T-helper 2 cell treated with Interferon-gamma antibody and Interleukin-4, amounts not matched to agents 5 μg/mL and 100 μg/mL, for 36 hours (primary cell): ENCODE measurements at regions not wholly inside any gene's neighbourhood (a gene's known extent, or its start where the extent isn't known, plus 50 kb on each side); places are given as distances from the start of the nearest gene placed in this dataset.

Experiments
- DNase-seq: peaks from one replicate; pipeline ENCODE4 v3.0.0; 2021; ENCODE audit warnings: low spot score
- H3K27ac Mint-ChIP-seq: one replicate; pipeline ENCODE4 v1.8.0; 2021; ENCODE audit warnings: mild to moderate bottlenecking, mixed read lengths
- H3K27me3 Mint-ChIP-seq: one replicate; pipeline ENCODE4 v1.8.0; 2021; ENCODE audit warnings: low read depth, mixed read lengths
- H3K36me3 Mint-ChIP-seq: one replicate; pipeline ENCODE4 v1.8.0; 2021; ENCODE audit warnings: low read depth, mixed read lengths
- H3K4me1 Mint-ChIP-seq: one replicate; pipeline ENCODE4 v1.8.0; 2021; ENCODE audit warnings: low read depth, mixed read lengths
- H3K4me3 Mint-ChIP-seq: one replicate; pipeline ENCODE4 v1.8.0; 2022; ENCODE audit warnings: mild to moderate bottlenecking, moderate library complexity, mixed read lengths
- H3K9me3 Mint-ChIP-seq: one replicate; pipeline ENCODE4 v1.8.0; 2021; ENCODE audit warnings: mixed read lengths

DNA sequence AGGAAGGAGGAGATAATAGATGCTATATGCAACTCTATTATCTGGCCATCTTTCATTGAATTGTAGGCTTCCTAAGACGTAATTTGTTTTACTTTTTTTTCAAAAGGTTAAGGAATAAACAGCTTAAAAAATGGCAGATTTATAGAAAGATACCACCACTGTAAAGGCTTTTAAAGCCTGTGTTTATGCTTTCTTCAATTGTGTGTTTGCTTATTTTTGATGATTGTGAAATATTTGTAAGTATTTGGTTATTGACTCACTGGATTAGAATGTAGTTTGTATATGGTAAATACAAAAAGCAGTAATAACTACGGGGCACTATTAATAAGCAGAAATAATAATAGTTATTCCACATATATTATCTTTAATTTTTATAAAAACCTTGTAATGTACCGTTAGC is 437.9 kb downstream of the KLF5 start:
- H3K4me3 Mint-ChIP-seq = no peak overlapping the region
- H3K4me1 Mint-ChIP-seq = peaks cover 1% of the 10 kb centered on the region
- no peaks in the 10 kb centered on the region for H3K27me3 Mint-ChIP-seq
- H3K36me3 Mint-ChIP-seq = no peaks in the 10 kb centered on the region
- no peak for DNase-seq
- no peaks in the 10 kb centered on the region for H3K9me3 Mint-ChIP-seq
- no peak overlapping the region for H3K27ac Mint-ChIP-seq

DNA sequence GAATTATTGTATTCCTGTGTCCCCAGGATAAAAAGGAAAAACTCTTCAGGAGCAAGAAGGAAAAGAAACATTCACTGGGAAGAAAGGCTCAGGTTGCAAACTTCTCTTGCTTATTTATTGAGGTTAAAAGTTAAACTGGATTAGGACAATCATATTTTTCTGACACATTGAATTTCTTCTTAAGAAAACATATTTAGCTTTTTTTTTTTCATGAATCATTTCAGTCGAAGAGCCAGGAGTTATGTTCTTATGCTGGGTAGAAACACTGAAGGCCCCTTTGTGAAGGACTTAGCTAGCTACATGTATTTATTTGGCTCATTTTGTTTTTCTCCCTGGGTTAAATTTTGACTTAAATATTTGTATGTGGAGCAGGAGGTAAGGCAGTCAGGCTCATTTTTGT is 434.0 kb downstream of the KLF5 start:
- H3K36me3 Mint-ChIP-seq = no peaks in the 10 kb centered on the region
- no peak overlapping the region for H3K4me3 Mint-ChIP-seq
- H3K27ac Mint-ChIP-seq = no peak overlapping the region
- peaks cover 6% of the 10 kb centered on the region for H3K9me3 Mint-ChIP-seq
- no peaks in the 10 kb centered on the region for H3K27me3 Mint-ChIP-seq
- no peak for DNase-seq
- H3K4me1 Mint-ChIP-seq = peaks cover 1% of the 10 kb centered on the region

DNA sequence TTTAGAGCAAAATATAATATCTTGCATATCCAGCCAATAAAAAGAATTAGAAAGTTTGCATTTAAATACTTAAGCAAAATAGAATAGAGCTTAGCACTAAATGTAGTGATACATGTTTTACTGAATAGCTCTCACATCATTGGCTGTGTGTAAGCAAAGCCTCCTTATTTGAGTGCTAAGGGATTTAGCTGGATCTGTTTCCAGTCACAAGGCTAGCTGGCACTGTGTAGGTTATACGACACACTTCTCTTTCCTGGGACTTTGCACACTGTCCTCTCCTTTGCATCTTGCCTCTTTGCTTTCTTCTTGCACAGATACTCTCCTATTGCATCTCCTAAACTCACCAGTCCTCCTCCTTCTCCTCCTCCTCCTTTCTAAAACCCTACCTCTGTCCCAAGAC is 423.8 kb downstream of the KLF5 start:
- H3K4me3 Mint-ChIP-seq = no peak overlapping the region
- no peaks in the 10 kb centered on the region for H3K9me3 Mint-ChIP-seq
- no peak overlapping the region for H3K27ac Mint-ChIP-seq
- H3K36me3 Mint-ChIP-seq = no peaks in the 10 kb centered on the region
- no peaks in the 10 kb centered on the region for H3K4me1 Mint-ChIP-seq
- DNase-seq = no peak
- H3K27me3 Mint-ChIP-seq = no peaks in the 10 kb centered on the region

GRCh38 chr13:73481886-73482445 is 423.2 kb downstream of the KLF5 start:
- H3K4me1 Mint-ChIP-seq = no peaks in the 10 kb centered on the region
- no peaks in the 10 kb centered on the region for H3K27me3 Mint-ChIP-seq
- no peak for DNase-seq
- no peak overlapping the region for H3K27ac Mint-ChIP-seq
- H3K36me3 Mint-ChIP-seq = no peaks in the 10 kb centered on the region
- no peak overlapping the region for H3K4me3 Mint-ChIP-seq
- H3K9me3 Mint-ChIP-seq = no peaks in the 10 kb centered on the region

DNA sequence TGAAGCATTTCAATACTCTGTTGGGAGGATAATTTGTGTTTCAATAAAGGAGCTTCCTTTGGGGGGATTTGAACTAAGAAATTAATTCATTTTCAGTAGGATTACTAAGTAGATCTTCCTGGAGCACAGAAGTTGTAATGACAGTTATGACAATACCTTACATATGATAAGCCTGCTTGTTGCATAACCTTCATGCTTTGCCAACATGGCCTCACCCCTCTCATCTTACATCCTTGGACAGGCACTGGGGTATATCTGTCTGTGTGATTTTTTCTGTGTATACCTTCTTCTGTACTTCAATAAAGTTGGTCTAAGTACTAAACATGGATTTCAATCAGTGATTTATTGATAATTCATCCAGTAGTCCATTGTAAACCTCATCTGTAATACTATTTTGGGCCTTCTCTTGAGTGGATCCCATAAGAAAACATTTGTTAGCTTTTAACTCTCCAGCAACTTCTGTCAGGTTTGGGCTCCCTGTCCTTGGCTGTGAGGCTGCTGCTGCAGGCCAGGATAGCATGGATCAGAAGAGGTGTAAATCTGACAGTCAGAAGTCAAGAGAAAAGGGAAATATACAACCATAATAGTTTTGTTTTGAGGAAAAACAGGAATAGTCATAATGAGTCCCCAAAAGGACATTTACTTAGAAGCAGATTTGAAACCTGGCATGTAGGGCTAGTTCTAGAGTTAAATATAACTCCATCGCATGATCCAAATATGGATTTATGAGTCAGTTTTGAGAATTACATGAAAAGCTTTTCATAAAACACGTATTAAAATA is 422.2 kb downstream of the KLF5 start:
- Mint-ChIP-seq H3K27ac (no peak overlapping the region), H3K27me3 (no peaks in the 10 kb centered on the region), H3K4me3 (no peak overlapping the region), H3K9me3 (no peaks in the 10 kb centered on the region), H3K36me3 (no peaks in the 10 kb centered on the region), H3K4me1 (no peaks in the 10 kb centered on the region)
- DNase-seq = no peak

DNA sequence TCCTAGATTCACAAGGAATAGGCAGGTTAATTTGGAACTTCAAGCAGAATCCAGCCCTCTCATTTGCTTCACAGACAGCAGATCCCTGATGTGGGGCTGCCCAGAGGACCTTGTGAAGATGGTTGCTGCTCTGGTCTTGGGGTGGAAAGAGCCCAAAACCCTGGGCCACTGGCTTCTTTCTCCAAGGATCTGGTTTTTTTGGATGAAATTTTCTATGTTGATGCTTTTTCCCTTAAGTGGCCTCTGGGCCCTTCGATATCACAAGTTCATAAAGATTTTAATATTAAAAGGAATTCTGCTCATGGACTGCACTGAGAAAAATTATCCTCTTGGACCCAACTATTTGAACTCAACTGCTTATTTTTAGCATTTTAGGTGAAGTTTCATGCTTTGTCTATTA is 421.1 kb downstream of the KLF5 start:
- Mint-ChIP-seq H3K27ac (no peak overlapping the region), H3K36me3 (no peaks in the 10 kb centered on the region), H3K9me3 (no peaks in the 10 kb centered on the region), H3K4me1 (no peaks in the 10 kb centered on the region), H3K27me3 (no peaks in the 10 kb centered on the region), H3K4me3 (no peak overlapping the region)
- DNase-seq = no peak

GRCh38 chr13:73479351-73479750 is 420.5 kb downstream of the KLF5 start:
- no peaks in the 10 kb centered on the region for H3K27me3 Mint-ChIP-seq
- no peak overlapping the region for H3K27ac Mint-ChIP-seq
- no peaks in the 10 kb centered on the region for H3K9me3 Mint-ChIP-seq
- no peak overlapping the region for H3K4me3 Mint-ChIP-seq
- no peak for DNase-seq
- H3K36me3 Mint-ChIP-seq = no peaks in the 10 kb centered on the region
- H3K4me1 Mint-ChIP-seq = no peaks in the 10 kb centered on the region

DNA sequence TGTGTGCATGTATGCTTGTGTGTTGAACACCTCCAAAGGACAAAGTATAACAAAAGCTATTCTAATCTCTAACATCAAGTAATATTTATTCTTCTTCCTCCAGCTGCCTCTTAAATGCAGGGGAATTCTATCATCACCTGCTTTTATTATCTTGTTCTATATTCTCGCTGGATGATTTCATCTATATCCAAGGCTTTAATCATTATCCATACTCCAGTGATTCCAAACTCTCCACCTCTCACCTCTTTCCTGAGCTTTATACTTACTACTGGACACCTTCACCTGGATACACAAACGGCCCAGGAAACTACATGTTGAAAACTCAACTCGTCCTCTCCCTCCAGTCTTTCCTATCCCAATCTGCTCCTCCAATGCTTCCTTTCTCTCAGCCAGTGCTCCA is 418.6 kb downstream of the KLF5 start:
- H3K27ac Mint-ChIP-seq = no peak overlapping the region
- no peak overlapping the region for H3K4me3 Mint-ChIP-seq
- no peaks in the 10 kb centered on the region for H3K4me1 Mint-ChIP-seq
- no peak for DNase-seq
- H3K27me3 Mint-ChIP-seq = no peaks in the 10 kb centered on the region
- H3K9me3 Mint-ChIP-seq = no peaks in the 10 kb centered on the region
- no peaks in the 10 kb centered on the region for H3K36me3 Mint-ChIP-seq

GRCh38 chr13:73473016-73473415 is 414.2 kb downstream of the KLF5 start:
- DNase-seq = no peak
- H3K4me1 Mint-ChIP-seq = no peaks in the 10 kb centered on the region
- H3K4me3 Mint-ChIP-seq = no peak overlapping the region
- no peaks in the 10 kb centered on the region for H3K36me3 Mint-ChIP-seq
- no peaks in the 10 kb centered on the region for H3K9me3 Mint-ChIP-seq
- H3K27me3 Mint-ChIP-seq = no peaks in the 10 kb centered on the region
- H3K27ac Mint-ChIP-seq = no peak overlapping the region

- H3K27me3 Mint-ChIP-seq = no peaks in the 10 kb centered on the region
- H3K9me3 Mint-ChIP-seq = no peaks in the 10 kb centered on the region
- no peak overlapping the region for H3K27ac Mint-ChIP-seq
- H3K4me1 Mint-ChIP-seq = no peaks in the 10 kb centered on the region
- H3K36me3 Mint-ChIP-seq = no peaks in the 10 kb centered on the region
- no peak overlapping the region for H3K4me3 Mint-ChIP-seq
- no peak for DNase-seq
Observed at GRCh38 chr13:73467125-73467524, 408.3 kb downstream of the KLF5 start.

- no peak overlapping the region for H3K27ac Mint-ChIP-seq
- no peaks in the 10 kb centered on the region for H3K36me3 Mint-ChIP-seq
- H3K27me3 Mint-ChIP-seq = no peaks in the 10 kb centered on the region
- no peaks in the 10 kb centered on the region for H3K9me3 Mint-ChIP-seq
- DNase-seq = no peak
- no peak overlapping the region for H3K4me3 Mint-ChIP-seq
- H3K4me1 Mint-ChIP-seq = no peaks in the 10 kb centered on the region
Observed at GRCh38 chr13:73466561-73466960, 407.8 kb downstream of the KLF5 start.

- no peaks in the 10 kb centered on the region for H3K27me3 Mint-ChIP-seq
- H3K4me3 Mint-ChIP-seq = no peak overlapping the region
- DNase-seq = no peak
- H3K4me1 Mint-ChIP-seq = no peaks in the 10 kb centered on the region
- no peaks in the 10 kb centered on the region for H3K9me3 Mint-ChIP-seq
- no peak overlapping the region for H3K27ac Mint-ChIP-seq
- H3K36me3 Mint-ChIP-seq = no peaks in the 10 kb centered on the region
Observed at GRCh38 chr13:73465617-73465971, 406.8 kb downstream of the KLF5 start.

DNA sequence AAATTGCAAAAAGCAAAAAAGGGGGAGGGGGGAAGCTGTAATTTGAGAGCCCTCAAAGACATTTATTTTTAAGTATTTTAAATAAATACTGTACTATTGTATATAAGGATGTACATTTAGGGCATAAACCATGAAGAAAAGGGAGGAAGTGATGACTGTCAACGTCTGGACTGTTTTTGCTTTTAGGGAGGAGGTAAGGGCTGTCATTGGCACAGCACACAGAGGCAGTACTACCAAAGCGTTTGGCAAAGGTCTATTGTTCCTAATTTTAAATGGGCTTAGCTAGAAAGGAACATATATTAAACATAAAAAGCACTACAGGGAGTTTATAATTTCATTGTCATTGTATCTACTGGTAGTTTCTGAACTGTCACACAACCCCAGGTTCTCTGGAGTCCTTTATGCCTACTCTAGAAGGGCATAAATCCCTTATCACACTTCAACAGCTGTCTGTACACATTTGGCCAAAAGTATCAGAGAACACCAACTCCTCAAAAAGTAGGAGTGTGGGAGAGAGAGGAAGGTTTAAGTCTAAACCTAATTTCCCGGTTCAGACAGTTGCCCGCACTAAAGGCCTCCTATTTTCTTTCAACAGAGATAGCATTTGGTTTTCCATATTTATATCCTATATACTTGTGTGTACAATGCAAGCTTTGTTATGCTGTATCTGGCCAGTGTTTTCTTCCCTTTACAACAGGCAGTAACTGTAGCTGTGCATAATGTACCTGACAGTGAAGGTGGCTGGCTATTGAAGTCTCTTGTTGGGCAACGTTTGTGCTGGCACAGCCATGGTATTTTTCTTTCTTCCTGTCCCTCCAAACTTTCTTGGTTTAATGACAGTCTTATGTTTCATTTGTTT is 406.2 kb downstream of the KLF5 start:
- Mint-ChIP-seq H3K4me3 (no peak overlapping the region), H3K9me3 (no peaks in the 10 kb centered on the region), H3K4me1 (no peaks in the 10 kb centered on the region), H3K27ac (no peak overlapping the region), H3K27me3 (no peaks in the 10 kb centered on the region), H3K36me3 (no peaks in the 10 kb centered on the region)
- no peak for DNase-seq

DNA sequence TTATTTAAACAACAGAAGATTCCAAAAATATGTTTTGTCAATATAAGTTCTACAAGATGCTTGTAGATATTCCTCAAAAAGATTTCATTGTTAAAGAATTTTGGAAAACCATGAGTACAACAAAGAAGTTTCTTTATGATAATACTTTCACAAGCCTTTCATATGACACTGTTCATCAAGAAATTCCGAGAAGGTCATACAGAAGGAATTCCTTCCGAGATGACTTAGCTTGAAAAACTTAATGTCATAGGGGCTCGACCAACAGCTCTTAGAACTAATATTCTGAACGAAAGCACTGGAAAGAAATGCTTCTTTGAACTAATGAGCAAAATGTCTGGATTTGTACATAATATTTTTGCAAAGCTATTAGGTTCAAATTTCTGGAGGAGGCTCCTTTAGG is 403.4 kb downstream of the KLF5 start:
- Mint-ChIP-seq H3K9me3 (peaks cover 8% of the 10 kb centered on the region), H3K27me3 (no peaks in the 10 kb centered on the region), H3K27ac (no peak overlapping the region), H3K4me1 (no peaks in the 10 kb centered on the region), H3K36me3 (no peaks in the 10 kb centered on the region), H3K4me3 (no peak overlapping the region)
- no peak for DNase-seq
